Activated naive CD8-positive, alpha-beta T cell treated with anti-CD3 and anti-CD28 coated beads, Interleukin-2, amount 50 U/mL, for 24 hours (primary cell): ENCODE measurements at regions not wholly inside any gene's neighbourhood (a gene's known extent, or its start where the extent isn't known, plus 50 kb on each side); places are given as distances from the start of the nearest gene placed in this dataset.

Source experiments
- ATAC-seq: fragments of 150-1000 bp; cut with Tn5 transposase; one replicate; pipeline ENCODE4 v1.10.0; 2021
- DNase-seq: peaks from one replicate; pipeline ENCODE4 v3.0.0; 2021
- H3K27ac Mint-ChIP-seq: one replicate; pipeline ENCODE4 v1.8.0; 2021; ENCODE audit warnings: mild to moderate bottlenecking, mixed read lengths
- H3K27me3 Mint-ChIP-seq: one replicate; pipeline ENCODE4 v1.8.0; 2021; ENCODE audit warnings: mixed read lengths
- H3K36me3 Mint-ChIP-seq: one replicate; pipeline ENCODE4 v1.8.0; 2021; ENCODE audit warnings: low read depth, mixed read lengths
- H3K4me1 Mint-ChIP-seq: one replicate; pipeline ENCODE4 v1.8.0; 2021; ENCODE audit warnings: mixed read lengths
- H3K4me3 Mint-ChIP-seq: one replicate; pipeline ENCODE4 v1.8.0; 2021; ENCODE audit warnings: mild to moderate bottlenecking, moderate library complexity, mixed read lengths
- H3K9me3 Mint-ChIP-seq: one replicate; pipeline ENCODE4 v1.8.0; 2021; ENCODE audit warnings: mixed read lengths

DNA sequence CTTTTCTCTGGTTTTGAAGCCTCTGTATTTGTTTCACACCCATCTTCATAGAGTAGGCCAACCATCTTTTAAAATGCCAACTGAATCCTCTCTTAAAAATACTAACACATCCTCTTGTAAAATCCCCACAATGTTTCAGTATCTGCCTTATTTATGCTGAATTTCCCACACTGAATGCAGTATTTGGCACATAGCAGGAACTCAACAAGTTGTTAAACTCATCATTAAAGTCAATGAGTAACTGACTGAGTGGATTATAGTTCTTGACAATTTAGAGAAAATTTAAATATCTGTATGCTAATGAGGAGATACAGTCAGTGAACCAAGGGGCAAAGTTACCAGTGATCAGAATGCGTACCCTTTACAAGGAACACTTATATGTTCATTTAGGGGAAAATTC, 505.5 kb upstream of the PCDH9 start:
- no peak overlapping the region for H3K4me3 Mint-ChIP-seq
- peaks cover 13% of the 10 kb centered on the region for H3K9me3 Mint-ChIP-seq
- H3K27ac Mint-ChIP-seq, result no peak overlapping the region
- H3K4me1 Mint-ChIP-seq, result no peaks in the 10 kb centered on the region
- ATAC-seq, result no peak
- no peak for DNase-seq
- H3K27me3 Mint-ChIP-seq, result no peaks in the 10 kb centered on the region
- H3K36me3 Mint-ChIP-seq, result no peaks in the 10 kb centered on the region

DNA sequence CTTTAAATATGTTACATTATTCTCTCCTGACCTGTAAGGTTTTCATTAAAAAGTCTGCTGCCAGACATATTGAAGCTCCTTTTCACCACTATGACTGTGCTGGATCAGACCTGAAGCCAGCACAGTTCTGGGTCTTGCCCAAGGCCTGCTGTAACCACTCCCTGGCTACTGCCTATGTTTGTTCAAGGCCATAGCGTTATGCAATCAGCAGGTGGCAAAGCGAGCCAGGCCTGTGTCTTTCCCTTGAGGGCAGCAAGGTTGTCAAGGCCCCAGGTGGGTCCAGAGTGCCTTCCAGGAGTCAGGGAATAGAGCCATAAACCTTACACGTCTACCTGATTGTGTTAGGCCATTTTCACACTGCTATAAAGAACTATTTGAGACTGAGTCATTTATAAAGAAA, 496.8 kb upstream of the PCDH9 start:
- H3K27ac Mint-ChIP-seq, result no peak overlapping the region
- H3K36me3 Mint-ChIP-seq, result no peaks in the 10 kb centered on the region

DNA sequence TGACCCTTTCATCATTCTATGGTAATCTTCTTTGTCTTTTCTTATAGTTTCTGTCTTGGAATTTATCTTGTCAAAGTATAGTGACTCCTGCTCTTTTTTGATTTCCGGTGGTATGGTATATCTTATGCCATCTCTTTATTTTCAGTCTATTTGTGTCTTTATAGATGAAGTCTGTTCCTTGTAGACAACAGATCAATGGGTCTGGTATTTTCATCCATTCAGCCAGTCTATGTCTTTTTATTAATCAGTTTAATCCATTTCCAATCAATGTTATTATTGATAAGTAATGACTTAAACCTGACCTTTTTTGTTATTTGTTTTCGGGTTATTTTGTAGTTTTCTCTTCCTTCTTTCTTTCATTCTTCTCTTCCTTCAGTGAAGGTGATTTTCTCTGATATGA, 495.9 kb upstream of the PCDH9 start:
- no peak overlapping the region for H3K27ac Mint-ChIP-seq
- H3K27me3 Mint-ChIP-seq, result no peaks in the 10 kb centered on the region
- H3K36me3 Mint-ChIP-seq, result no peaks in the 10 kb centered on the region
- DNase-seq (no peak), ATAC-seq (no peak)
- H3K4me3 Mint-ChIP-seq, result no peak overlapping the region
- peaks cover 53% of the 10 kb centered on the region for H3K9me3 Mint-ChIP-seq
- H3K4me1 Mint-ChIP-seq, result no peaks in the 10 kb centered on the region

More for the DNA sequence above, 496.8 kb upstream of the PCDH9 start:
- Mint-ChIP-seq H3K9me3 (peaks cover 48% of the 10 kb centered on the region), H3K4me1 (no peaks in the 10 kb centered on the region), H3K4me3 (no peak overlapping the region), H3K27me3 (no peaks in the 10 kb centered on the region)
- ATAC-seq (no peak), DNase-seq (no peak)

DNA sequence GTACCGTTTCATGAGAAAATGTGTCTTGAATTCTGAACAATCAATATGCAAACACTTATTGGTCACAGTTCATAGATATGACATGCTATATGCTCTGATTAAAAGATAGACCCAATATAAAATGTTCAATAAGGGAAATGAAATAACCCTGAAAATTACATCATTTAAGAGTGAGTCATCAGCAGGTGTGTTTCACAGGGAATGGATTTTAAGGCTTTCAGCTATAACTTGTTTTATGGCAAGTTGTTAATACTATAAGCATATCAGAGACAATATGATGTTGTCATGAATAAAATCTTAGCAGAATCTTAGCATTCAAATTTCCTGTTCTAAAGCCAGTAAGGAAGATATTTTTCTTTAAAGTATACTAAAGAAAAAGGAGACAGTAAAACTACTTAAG, 483.4 kb upstream of the PCDH9 start:
- ATAC-seq (no peak), DNase-seq (no peak)
- Mint-ChIP-seq H3K4me3 (no peak overlapping the region), H3K27me3 (no peaks in the 10 kb centered on the region), H3K9me3 (peaks cover 26% of the 10 kb centered on the region), H3K4me1 (no peaks in the 10 kb centered on the region), H3K27ac (no peak overlapping the region), H3K36me3 (no peaks in the 10 kb centered on the region)

DNA sequence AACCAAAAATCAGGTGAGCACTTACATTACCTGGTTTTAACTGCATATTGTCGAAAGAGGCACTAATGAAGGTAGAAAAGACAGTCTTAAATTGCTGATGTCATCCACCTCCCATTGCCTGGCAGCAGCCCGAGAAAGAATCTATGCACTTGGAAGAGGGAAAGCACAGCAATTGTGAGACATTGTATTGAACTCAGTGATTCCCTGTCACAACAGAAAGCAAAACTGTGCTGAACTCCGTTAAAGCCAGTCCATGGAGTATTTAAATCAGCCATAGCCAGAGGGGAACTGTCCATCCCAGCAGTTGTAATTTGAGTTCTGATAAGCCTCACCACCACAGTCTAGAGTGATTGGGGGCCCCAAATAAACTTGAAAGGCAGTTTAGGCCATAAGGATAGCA, 466.6 kb upstream of the PCDH9 start:
- ATAC-seq (no peak), DNase-seq (no peak)
- H3K4me3 Mint-ChIP-seq, result no peak overlapping the region
- no peaks in the 10 kb centered on the region for H3K4me1 Mint-ChIP-seq
- no peaks in the 10 kb centered on the region for H3K36me3 Mint-ChIP-seq
- no peaks in the 10 kb centered on the region for H3K27me3 Mint-ChIP-seq
- H3K27ac Mint-ChIP-seq, result no peak overlapping the region
- H3K9me3 Mint-ChIP-seq, result peaks cover 10% of the 10 kb centered on the region

DNA sequence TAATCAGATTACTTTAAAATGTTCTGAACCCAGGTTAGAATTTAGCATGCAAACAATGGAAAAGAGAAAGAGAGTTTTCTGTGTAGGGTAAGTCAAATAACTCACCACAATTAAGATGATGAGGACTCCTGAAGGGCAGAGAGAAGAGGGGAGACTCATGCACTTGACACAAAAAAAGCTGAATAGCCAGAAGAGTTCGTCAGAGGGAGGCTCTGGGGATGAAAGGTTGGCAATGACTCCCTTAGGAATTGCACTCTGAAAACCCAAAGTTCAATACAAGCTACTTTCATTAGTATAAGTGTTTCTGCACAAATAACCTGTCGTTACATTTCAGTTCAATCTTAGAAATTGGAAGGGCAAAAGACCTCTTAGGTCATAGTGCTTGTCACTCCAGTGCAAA, 434.4 kb upstream of the PCDH9 start:
- Mint-ChIP-seq H3K4me1 (no peaks in the 10 kb centered on the region), H3K27me3 (no peaks in the 10 kb centered on the region), H3K36me3 (no peaks in the 10 kb centered on the region), H3K27ac (no peak overlapping the region), H3K4me3 (no peak overlapping the region), H3K9me3 (peaks cover 11% of the 10 kb centered on the region)
- ATAC-seq (no peak), DNase-seq (no peak)

DNA sequence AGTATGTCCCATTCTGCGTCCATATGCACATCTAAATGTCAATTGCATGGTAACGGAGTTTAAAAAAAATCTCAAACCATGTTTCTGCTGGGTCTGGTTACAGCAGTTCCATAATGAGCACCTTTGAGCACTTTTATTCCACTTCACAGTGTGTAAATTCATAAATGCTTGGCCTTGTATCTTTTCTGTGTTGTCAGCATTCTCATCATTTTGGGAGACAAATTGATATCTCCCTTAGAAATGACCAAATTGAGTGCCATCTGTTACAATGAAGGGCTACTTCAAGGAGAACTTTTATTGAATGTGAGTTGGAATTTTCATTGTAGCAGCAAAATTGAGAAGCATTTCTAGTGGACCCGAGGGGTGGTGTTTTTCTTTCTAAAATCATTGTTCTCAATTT, 432.9 kb upstream of the PCDH9 start:
- no peak for DNase-seq
- Mint-ChIP-seq H3K36me3 (no peaks in the 10 kb centered on the region), H3K27ac (no peak overlapping the region), H3K9me3 (peaks cover 14% of the 10 kb centered on the region), H3K4me3 (no peak overlapping the region), H3K27me3 (no peaks in the 10 kb centered on the region), H3K4me1 (no peaks in the 10 kb centered on the region)
- ATAC-seq, result no peak

DNA sequence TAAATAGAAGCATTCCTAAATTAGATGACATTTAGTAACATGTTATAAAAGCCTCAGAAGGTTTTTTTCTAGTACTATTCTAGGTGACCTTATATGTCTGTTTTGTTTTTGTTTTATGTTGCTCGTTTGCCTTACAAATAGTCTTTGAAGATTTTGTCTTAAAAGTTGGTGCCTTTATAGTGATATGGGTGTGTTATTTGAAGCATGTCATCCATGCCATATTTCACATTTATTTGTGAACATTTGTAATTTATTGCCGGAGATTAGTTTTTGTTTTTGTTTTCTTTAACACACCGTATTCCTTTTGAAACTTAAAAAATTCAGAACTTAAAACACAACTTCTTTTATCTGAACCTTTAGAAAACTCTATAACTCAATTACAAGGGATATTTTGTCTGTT, 422.8 kb upstream of the PCDH9 start:
- ATAC-seq (no peak), DNase-seq (no peak)
- H3K27me3 Mint-ChIP-seq, result no peaks in the 10 kb centered on the region
- H3K4me1 Mint-ChIP-seq, result no peaks in the 10 kb centered on the region
- H3K27ac Mint-ChIP-seq, result no peak overlapping the region
- peaks cover 7% of the 10 kb centered on the region for H3K9me3 Mint-ChIP-seq
- H3K36me3 Mint-ChIP-seq, result no peaks in the 10 kb centered on the region
- H3K4me3 Mint-ChIP-seq, result no peak overlapping the region

DNA sequence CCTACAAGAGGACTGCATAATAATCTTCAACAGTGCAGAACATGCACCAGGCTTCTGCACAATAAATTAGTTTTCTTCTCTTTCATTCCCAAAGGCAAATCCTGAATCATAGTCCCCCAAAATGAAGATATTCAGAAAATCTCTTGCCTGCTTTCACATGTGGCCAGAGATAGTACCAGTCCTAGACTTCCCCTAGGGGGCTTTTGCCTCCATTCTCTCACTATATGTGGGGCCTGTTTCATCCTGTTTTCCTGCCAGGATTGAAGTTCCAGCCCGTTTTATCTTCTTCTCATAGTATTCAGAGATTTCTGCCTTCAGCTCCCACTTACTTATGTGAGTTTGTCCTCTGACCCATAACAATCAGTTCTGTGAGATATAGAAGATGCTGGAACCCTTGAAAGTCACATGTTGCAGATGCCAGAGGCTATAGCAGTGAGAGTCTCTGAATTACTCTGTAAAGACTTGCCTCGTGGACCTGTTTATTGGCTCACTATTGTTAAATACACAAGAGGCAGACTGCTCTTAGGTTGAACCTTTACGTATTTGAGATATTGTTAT, 421.9 kb upstream of the PCDH9 start:
- H3K36me3 Mint-ChIP-seq, result no peaks in the 10 kb centered on the region
- H3K4me3 Mint-ChIP-seq, result no peak overlapping the region
- no peaks in the 10 kb centered on the region for H3K4me1 Mint-ChIP-seq
- no peaks in the 10 kb centered on the region for H3K27me3 Mint-ChIP-seq
- peaks cover 11% of the 10 kb centered on the region for H3K9me3 Mint-ChIP-seq
- no peak overlapping the region for H3K27ac Mint-ChIP-seq
- no peak for ATAC-seq
- DNase-seq, result no peak

DNA sequence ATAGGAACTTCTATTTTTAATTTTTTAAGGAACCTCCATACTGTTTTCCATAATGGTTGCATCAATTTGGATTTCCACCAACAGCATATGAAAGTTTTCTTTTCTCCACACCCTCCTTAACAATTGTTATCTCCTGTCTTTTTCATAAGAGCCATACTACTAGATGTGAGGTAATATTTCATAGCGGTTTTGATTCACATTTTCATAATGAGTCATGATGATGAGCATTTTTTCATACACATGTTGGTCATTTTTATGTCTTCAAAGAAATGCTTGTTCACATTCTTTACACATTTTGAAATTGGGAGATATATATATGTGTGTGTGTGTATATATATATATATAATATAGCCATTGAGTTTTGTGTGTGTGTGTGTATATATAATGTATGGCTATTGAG, 420.3 kb upstream of the PCDH9 start:
- Mint-ChIP-seq H3K27me3 (no peaks in the 10 kb centered on the region), H3K36me3 (no peaks in the 10 kb centered on the region), H3K4me3 (no peak overlapping the region), H3K27ac (no peak overlapping the region), H3K4me1 (no peaks in the 10 kb centered on the region), H3K9me3 (peaks cover 15% of the 10 kb centered on the region)
- ATAC-seq, result no peak
- no peak for DNase-seq

DNA sequence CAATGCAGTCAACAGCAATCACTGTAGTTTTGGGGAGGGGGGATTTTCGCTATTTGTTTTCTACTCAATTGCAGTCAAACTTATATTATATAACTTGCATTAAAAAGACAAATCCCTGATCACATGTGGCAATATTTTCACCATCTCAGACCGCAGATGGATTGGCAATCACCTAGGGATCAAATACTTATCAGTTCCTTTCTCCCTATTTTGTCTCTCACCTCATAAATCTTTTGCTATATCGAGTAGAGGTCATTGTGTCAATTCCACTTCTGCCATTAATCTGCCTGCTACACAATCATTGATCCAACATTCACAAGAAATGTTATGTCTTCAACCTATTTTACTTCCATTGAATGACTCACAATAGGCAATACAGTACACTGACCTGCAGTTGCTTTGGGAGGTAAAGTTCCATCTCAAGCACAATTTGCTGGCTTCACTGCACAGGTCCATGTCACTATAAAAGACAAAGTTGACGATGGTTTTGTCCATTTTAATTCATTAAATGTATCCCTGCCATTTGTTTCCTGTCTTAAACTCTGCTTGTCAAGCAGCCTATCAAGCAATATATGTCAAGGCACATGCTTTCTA, 415.8 kb upstream of the PCDH9 start:
- no peak overlapping the region for H3K4me3 Mint-ChIP-seq
- no peak overlapping the region for H3K27ac Mint-ChIP-seq

DNA sequence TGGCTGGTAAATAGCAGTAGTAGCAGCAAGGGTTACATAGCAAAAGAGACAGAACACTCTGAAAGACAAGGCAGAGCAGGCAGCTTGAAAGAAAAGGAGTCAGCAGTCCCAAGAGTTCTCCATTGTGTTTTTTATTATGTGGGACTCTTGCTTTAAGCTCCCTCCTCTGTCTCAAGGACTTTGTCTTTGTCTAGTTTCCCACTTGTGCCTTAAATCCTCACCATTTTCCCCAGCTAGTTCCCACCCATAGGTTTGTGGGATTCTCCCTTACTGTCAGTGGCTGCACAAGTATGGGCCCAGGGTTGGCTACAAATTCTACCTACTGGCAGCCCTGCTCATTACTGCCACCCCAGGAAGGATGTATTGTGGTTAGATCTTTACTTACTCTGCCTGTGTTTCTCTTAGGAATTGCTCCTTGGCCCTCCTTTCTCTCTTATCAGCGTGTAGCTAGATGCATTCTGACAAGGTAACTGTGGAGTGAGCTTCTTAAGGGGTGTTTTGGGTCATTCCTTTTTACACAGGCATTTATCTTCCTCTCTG, 413.4 kb upstream of the PCDH9 start:
- Mint-ChIP-seq H3K4me1 (no peaks in the 10 kb centered on the region), H3K9me3 (peaks cover 8% of the 10 kb centered on the region)
- ATAC-seq, result no peak

More for the DNA sequence above, 415.8 kb upstream of the PCDH9 start:
- Mint-ChIP-seq H3K27me3 (no peaks in the 10 kb centered on the region), H3K9me3 (peaks cover 12% of the 10 kb centered on the region), H3K36me3 (no peaks in the 10 kb centered on the region), H3K4me1 (no peaks in the 10 kb centered on the region)
- ATAC-seq (no peak), DNase-seq (no peak)

DNA sequence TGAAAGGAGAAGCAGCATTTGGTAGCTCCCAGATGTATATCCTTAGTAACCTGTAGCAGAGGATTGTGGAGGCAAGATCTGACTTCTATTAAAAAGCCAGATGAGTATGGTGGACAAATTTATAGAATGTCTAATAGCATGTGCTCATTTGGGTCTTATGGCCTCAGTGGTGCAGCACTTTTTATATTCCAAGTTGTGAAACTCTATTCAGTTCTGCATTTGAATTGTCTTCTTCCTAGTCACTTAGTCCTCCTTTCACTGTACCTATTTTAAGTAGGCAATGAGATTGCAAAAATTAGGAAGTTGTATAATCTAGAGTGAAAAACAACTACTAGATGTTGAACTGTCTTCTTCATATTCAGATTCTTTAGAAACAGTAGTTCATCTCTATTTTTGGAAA, 412.5 kb upstream of the PCDH9 start:
- DNase-seq (no peak), ATAC-seq (no peak)
- H3K4me3 Mint-ChIP-seq, result no peak overlapping the region
- H3K27ac Mint-ChIP-seq, result no peak overlapping the region
- H3K4me1 Mint-ChIP-seq, result no peaks in the 10 kb centered on the region
- peaks cover 8% of the 10 kb centered on the region for H3K9me3 Mint-ChIP-seq
- H3K36me3 Mint-ChIP-seq, result no peaks in the 10 kb centered on the region
- H3K27me3 Mint-ChIP-seq, result no peaks in the 10 kb centered on the region

More for the DNA sequence above, 413.4 kb upstream of the PCDH9 start:
- no peaks in the 10 kb centered on the region for H3K36me3 Mint-ChIP-seq
- no peak overlapping the region for H3K27ac Mint-ChIP-seq
- H3K4me3 Mint-ChIP-seq, result no peak overlapping the region
- no peak for DNase-seq
- no peaks in the 10 kb centered on the region for H3K27me3 Mint-ChIP-seq

DNA sequence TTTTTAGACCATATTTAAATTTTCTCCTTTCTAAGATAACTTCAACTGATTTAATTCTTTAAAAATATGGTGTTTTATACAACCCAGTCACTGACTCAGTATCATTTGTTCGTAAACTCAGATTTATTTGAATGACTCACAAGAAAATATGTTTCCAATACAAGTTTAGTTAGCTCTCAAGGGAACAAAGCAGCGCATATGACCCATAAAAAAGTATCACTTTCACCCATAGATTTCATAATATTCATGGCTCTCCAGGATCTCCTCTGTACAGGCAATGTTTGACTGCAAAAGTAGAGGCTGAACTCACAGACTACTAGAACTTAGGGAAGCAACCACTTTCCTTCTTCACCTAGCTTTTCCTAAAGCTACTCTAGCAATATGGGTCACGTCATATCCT, 405.6 kb upstream of the PCDH9 start:
- ATAC-seq (no peak), DNase-seq (no peak)
- H3K27me3 Mint-ChIP-seq, result no peaks in the 10 kb centered on the region
- H3K36me3 Mint-ChIP-seq, result no peaks in the 10 kb centered on the region
- no peak overlapping the region for H3K4me3 Mint-ChIP-seq
- H3K9me3 Mint-ChIP-seq, result peaks cover 10% of the 10 kb centered on the region
- H3K27ac Mint-ChIP-seq, result no peak overlapping the region
- H3K4me1 Mint-ChIP-seq, result no peaks in the 10 kb centered on the region

DNA sequence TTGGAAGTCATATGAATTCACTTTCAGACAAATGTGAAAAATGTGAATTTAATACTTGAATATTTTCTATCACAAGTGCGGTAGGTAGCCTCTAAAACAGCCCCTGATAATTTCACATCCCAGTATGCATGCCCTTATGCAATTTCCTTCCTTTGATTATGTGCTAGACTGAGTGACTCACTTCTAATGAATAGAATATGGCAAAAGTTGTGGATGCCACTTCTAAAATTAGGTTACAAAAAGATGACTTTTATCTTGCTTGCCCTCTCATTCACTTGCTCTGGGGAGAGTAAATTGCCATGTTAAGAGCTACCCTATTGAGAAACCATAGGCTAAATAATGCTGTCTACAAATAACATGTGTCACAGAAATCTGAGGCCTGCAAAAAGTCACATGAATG, 402.5 kb upstream of the PCDH9 start:
- no peak for ATAC-seq
- H3K27ac Mint-ChIP-seq, result no peak overlapping the region

DNA sequence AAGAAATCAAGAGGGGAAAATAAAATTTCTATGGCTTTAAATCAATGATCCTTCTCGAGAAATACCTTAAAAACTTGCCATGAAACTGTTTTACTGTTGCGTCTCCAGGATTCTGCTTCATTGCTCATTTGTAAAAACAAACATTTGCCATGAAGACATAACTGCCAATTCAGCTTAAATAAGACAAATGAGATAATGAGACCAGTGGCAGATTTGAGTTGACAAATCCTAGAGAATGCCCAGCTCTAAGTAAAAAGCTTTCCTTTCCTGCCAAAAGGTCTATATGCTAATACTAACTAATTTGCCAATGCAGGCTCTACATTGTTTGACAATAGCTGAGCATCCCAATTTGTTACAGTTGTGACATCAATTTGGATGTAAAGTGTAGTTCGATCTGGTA, 400.5 kb upstream of the PCDH9 start:
- Mint-ChIP-seq H3K4me1 (no peaks in the 10 kb centered on the region), H3K9me3 (peaks cover 19% of the 10 kb centered on the region), H3K27me3 (no peaks in the 10 kb centered on the region), H3K4me3 (no peak overlapping the region), H3K36me3 (no peaks in the 10 kb centered on the region), H3K27ac (no peak overlapping the region)
- no peak for DNase-seq
- ATAC-seq, result no peak

More for the DNA sequence above, 402.5 kb upstream of the PCDH9 start:
- Mint-ChIP-seq H3K27me3 (no peaks in the 10 kb centered on the region), H3K4me3 (no peak overlapping the region), H3K9me3 (peaks cover 10% of the 10 kb centered on the region), H3K36me3 (no peaks in the 10 kb centered on the region), H3K4me1 (no peaks in the 10 kb centered on the region)
- DNase-seq, result no peak
